ENCODE measurements at regions not wholly inside any gene's neighbourhood (a gene's known extent, or its start where the extent isn't known, plus 50 kb on each side); places are given as distances from the start of the nearest gene placed in this dataset.

DNA sequence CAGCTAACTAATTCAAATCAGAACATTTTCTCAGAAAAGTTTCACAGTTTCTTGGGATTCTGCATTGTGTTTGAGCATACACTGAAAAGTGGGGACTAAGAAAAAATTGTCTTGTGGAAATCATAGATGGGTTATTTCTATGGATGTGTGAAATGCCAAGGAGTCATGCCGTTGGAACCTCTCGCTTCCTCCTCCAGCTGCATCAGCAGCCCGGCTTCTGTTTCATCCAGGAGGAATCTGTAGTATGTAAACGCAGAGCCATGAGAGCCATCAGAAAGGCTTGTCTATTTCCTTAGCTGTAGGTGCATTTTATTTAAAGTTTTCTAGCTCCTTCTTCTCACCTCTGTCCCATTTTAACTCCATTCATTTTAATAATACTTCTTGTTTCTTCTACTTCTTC is 1144.1 kb downstream of the GATA3 start:
- Histone ChIP-seq H3K4me2 (ENCODE audit: insufficient read depth, low read length) (no peak overlapping the region), H4K20me1 (replicated peaks; ENCODE audit: control insufficient read depth, extremely low read depth, insufficient read depth, low read length) (no peaks in the 10 kb centered on the region), H3K9me3 (replicated peaks; ENCODE audit: control insufficient read depth, insufficient read depth, low read length) (no peaks in the 10 kb centered on the region), H3K36me3 (ENCODE audit: control insufficient read depth in 2 of 2, extremely low read depth in 1 of 2, insufficient read depth in 2 of 2, low read length in 2 of 2) (no peaks in the 10 kb centered on the region), H2AFZ (ENCODE audit: low read depth, low read length) (no peak overlapping the region), H3K79me2 (ENCODE audit: control insufficient read depth, insufficient read depth, low read length) (no peaks in the 10 kb centered on the region), H3K9ac (replicated peaks; ENCODE audit: extremely low read depth, insufficient read depth, low read length) (no peak overlapping the region), H3K4me1 (ENCODE audit: control insufficient read depth, extremely low read depth, insufficient read depth, low read length) (no peaks in the 10 kb centered on the region), H3K9me1 (replicated peaks; ENCODE audit: control insufficient read depth, extremely low read depth, insufficient read depth, low read length) (no peaks in the 10 kb centered on the region), H3K27ac (ENCODE audit: insufficient read depth, low read depth, low read length) (no peak overlapping the region), H3K4me3 (replicated peaks in 1 of 3; ENCODE audit: insufficient read depth in 1 of 3, low read depth in 1 of 3, low read length in 3 of 3) (no peak overlapping the region), H3K27me3 (ENCODE audit: control insufficient read depth in 2 of 2, insufficient read depth in 2 of 2, low read length in 2 of 2) (no peaks in the 10 kb centered on the region)
- BruUV-seq (replicated peaks): no TSS peak
- TF ChIP-seq EZH2 (IDR thresholded peaks at IDR 0.05; ENCODE audit: borderline replicate concordance, low read depth, low read length, severe bottlenecking) (no peak), JUN (IDR thresholded peaks at IDR 0.05; ENCODE audit: borderline replicate concordance, insufficient read depth, insufficient read length, low read depth) (no peak), MYC (IDR thresholded peaks at IDR 0.05; ENCODE audit: low read depth, low read length) (no peak), FOS (IDR thresholded peaks at IDR 0.05; ENCODE audit: borderline replicate concordance, insufficient read depth, low read length) (no peak), POLR2A (IDR thresholded peaks at IDR 0.05; ENCODE audit: low read depth, low read length) (no peak), GATA2 (IDR thresholded peaks at IDR 0.05; ENCODE audit: insufficient read depth, insufficient read length, low read depth, low read length) (no peak), POLR2AphosphoS5 (IDR thresholded peaks at IDR 0.05; ENCODE audit: insufficient read depth, low read depth, low read length) (no peak)
- TF ChIP-seq, protein P1, sequence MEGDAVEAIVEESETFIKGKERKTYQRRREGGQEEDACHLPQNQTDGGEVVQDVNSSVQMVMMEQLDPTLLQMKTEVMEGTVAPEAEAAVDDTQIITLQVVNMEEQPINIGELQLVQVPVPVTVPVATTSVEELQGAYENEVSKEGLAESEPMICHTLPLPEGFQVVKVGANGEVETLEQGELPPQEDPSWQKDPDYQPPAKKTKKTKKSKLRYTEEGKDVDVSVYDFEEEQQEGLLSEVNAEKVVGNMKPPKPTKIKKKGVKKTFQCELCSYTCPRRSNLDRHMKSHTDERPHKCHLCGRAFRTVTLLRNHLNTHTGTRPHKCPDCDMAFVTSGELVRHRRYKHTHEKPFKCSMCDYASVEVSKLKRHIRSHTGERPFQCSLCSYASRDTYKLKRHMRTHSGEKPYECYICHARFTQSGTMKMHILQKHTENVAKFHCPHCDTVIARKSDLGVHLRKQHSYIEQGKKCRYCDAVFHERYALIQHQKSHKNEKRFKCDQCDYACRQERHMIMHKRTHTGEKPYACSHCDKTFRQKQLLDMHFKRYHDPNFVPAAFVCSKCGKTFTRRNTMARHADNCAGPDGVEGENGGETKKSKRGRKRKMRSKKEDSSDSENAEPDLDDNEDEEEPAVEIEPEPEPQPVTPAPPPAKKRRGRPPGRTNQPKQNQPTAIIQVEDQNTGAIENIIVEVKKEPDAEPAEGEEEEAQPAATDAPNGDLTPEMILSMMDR (IDR thresholded peaks at IDR 0.05; ENCODE audit: extremely low read depth in 1 of 2, insufficient read depth in 1 of 2, low read depth in 1 of 2, low read length in 2 of 2): no peak
- TF ChIP-seq, protein P2, sequence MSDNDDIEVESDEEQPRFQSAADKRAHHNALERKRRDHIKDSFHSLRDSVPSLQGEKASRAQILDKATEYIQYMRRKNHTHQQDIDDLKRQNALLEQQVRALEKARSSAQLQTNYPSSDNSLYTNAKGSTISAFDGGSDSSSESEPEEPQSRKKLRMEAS (IDR thresholded peaks at IDR 0.05; ENCODE audit: insufficient read depth, insufficient read length): no peak
- dilution Hi-C loops (cut with MboI; ENCODE audit: extremely low pct_ligation_motif_present, low sequenced_read_pairs) (no loop called here), intact Hi-C loops (cut with micrococcal nuclease) (no loop called here)
- DNase-seq (ENCODE audit: low read depth, low spot score) (no peak), FAIRE-seq (no peak)
- CTCF ChIA-PET: interaction anchor here (5.0 kb wide), 1 partner anchor 11 kb away, joined by 24 read pairs; no protein-coding TSS in a partner anchor
- POLR2A ChIA-PET: no interaction called here

All from endothelial cell of umbilical vein (primary cell).